Activated T-helper 17 cell treated with anti-CD3 and anti-CD28 coated beads, Interleukin-2, amount 50 U/mL, for 72 hours (primary cell): ENCODE measurements at regions not wholly inside any gene's neighbourhood (a gene's known extent, or its start where the extent isn't known, plus 50 kb on each side); places are given as distances from the start of the nearest gene placed in this dataset.

ENCODE experiments used
- ATAC-seq: fragments of 150-1000 bp; cut with Tn5 transposase; replicated peaks from 2 replicates; pipeline ENCODE4 v1.10.0; 2021; ENCODE audit warnings: mild to moderate bottlenecking, moderate library complexity
- H3K27ac Mint-ChIP-seq: one replicate; pipeline ENCODE4 v1.8.0; 2022; ENCODE audit warnings: mixed read lengths
- H3K27me3 Mint-ChIP-seq: one replicate; pipeline ENCODE4 v1.8.0; 2022; ENCODE audit warnings: mixed read lengths
- H3K36me3 Mint-ChIP-seq: one replicate; pipeline ENCODE4 v1.8.0; 2022; ENCODE audit warnings: low read depth, mild to moderate bottlenecking, mixed read lengths
- H3K4me1 Mint-ChIP-seq: one replicate; pipeline ENCODE4 v1.8.0; 2022; ENCODE audit warnings: mixed read lengths
- H3K4me3 Mint-ChIP-seq: one replicate; pipeline ENCODE4 v1.8.0; 2022; ENCODE audit warnings: mild to moderate bottlenecking, mixed read lengths
- H3K9me3 Mint-ChIP-seq: one replicate; pipeline ENCODE4 v1.8.0; 2022; ENCODE audit warnings: mixed read lengths

DNA sequence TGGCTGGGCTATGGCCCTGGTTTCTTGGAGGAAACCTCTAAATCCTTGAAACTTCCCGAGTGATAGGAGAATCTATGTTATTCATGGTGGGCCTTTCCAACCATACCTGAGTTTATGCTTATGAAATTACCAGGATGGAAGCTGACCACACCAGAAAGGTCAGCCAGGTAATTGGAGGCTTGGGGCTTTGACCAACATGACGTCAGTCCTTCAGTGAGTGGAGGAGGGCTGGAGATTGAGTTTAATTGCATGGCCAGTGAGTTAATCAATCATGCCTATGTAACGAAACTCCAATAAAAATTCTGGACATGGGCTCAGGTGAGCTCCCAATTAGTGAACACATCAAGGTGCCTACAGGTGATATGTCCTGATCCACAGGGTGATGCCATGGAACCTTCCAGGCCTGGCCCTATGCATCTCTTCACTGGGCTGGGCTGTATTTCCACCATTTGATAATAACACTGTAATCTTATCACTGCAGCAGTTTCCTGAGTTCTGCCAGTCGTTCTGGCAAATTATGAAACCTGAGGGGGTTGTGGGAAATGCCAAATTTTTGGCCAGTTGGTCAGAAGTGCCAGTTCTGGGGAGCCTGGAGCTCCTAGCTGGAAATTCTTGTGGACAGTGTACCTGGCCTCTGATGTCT is 106.5 kb downstream of the CDH26 start:
- Mint-ChIP-seq H3K27ac (no peak overlapping the region), H3K36me3 (no peaks in the 10 kb centered on the region), H3K27me3 (no peaks in the 10 kb centered on the region), H3K9me3 (no peaks in the 10 kb centered on the region), H3K4me1 (peaks cover 8% of the 10 kb centered on the region), H3K4me3 (no peak overlapping the region)
- no peak for ATAC-seq

DNA sequence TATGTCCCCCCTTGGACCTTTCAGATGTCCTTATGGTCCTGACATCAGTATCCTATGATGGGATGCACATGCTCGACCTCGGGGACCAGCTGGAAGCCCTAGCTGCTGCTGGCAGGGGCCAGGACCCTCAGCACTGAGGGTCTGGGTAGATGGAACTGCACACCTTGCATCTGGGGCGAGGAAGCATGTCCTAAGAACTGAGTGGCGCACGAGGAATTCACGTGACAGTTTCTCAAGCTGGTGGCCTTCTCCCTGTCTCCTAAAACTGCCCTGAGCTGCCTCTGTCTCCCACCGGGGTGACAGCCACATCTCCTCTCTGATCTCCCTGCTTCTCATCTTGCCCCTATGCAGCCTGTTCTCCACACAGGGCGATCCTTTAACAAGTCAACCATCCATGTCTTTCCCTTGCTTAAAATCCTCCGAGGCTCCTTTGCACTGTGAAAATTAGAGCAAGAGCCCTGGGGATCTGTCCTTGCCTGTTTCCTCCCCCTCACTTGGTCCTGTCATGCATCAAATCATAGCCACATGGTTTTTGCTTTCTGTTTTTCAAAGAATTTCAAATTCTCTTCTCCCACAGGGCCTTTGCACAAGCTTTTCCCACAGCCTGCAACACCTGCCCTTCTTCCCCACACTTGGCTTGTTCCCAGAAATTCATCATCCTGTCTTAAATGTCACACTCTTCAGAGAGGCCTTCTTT is 107.7 kb downstream of the CDH26 start:
- Mint-ChIP-seq H3K9me3 (no peaks in the 10 kb centered on the region), H3K36me3 (no peaks in the 10 kb centered on the region)
- ATAC-seq, result no peak

DNA sequence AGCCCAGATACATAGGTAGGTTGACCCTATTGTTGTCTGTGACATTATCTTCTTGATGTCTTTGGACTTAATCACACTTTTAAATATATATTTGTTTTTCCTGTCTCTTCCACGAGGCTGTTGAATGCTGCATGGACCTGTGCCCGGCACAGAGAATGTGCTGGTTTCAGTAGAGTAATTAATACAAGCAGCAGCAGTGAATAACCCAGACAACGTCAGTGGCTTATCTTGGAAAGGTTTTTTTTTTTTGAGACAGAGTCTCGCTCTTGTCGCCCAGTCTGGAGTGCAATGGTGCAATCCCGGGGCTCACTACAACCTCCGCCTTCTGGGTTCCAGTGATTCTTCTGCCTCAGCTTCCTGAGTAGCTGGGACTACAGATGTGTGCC is 108.2 kb downstream of the CDH26 start:
- Mint-ChIP-seq H3K4me1 (peaks cover 8% of the 10 kb centered on the region), H3K27me3 (no peaks in the 10 kb centered on the region), H3K9me3 (no peaks in the 10 kb centered on the region), H3K27ac (no peak overlapping the region), H3K36me3 (no peaks in the 10 kb centered on the region), H3K4me3 (no peak overlapping the region)
- no peak for ATAC-seq

More for the DNA sequence above, 107.7 kb downstream of the CDH26 start:
- Mint-ChIP-seq H3K4me1 (peaks cover 8% of the 10 kb centered on the region), H3K4me3 (no peak overlapping the region), H3K27ac (no peak overlapping the region), H3K27me3 (no peaks in the 10 kb centered on the region)

DNA sequence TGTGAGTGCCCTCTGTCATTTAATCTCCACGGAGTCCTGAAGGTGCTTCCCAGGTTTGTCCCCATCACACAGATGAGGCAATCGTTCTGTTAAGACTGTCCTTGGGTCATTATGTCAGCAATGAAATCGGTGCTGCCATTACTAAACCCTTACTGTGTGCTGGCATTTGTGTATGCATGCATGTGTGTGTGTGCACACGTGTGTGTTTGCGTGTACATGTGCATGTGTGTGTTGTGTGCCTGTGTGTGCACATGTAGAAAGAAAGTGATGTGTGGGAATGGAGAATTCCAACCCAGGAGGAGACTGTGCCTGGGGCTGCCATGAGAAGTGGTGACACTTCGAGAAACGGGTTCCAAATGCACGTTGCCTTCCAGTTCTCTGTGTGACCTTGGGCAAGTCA is 110.3 kb downstream of the CDH26 start:
- Mint-ChIP-seq H3K36me3 (no peaks in the 10 kb centered on the region), H3K4me3 (no peak overlapping the region), H3K27ac (no peak overlapping the region), H3K9me3 (no peaks in the 10 kb centered on the region), H3K4me1 (peaks cover 8% of the 10 kb centered on the region), H3K27me3 (no peaks in the 10 kb centered on the region)
- no peak for ATAC-seq

DNA sequence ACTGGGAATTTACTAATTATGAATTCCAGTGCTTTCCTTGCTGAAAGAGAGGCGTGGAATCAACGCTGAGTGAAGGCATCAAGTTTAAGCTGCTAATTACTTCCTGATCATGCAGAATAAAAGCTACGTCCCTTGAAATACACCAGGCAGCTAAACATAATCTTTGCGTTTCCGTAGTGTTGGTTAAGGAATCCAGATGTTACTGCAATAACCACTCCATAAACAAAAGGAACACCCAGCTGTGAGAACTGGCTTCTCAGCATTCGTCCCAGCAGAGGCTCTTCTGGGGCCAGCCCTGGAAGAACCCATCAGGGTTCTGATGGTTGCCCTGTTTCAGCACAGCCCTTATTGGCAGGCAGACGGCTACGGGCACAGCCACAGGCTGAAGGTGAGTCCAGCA is 111.4 kb downstream of the CDH26 start:
- H3K4me3 Mint-ChIP-seq, result no peak overlapping the region
- no peaks in the 10 kb centered on the region for H3K4me1 Mint-ChIP-seq
- H3K36me3 Mint-ChIP-seq, result no peaks in the 10 kb centered on the region
- H3K9me3 Mint-ChIP-seq, result no peaks in the 10 kb centered on the region
- no peaks in the 10 kb centered on the region for H3K27me3 Mint-ChIP-seq
- no peak for ATAC-seq
- no peak overlapping the region for H3K27ac Mint-ChIP-seq

DNA sequence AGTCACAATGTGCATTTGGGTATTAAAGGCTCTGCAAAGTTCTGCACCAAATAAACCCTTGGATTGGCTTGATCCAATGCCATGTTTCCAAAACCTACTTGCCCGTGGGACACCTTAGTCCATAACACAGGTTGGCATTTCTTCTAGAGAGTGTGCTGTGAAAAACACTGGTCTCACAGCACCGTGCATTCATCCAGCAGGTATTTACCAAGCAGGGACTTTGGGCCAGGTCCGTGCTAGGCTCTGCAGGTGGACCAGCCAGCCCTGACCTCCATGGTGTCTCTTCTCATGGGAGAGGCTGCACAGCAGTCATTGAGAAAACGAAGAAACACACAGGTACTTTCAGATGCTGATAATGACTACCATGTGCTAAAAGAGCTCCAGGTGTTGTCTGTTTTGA is 112.6 kb downstream of the CDH26 start:
- ATAC-seq, result no peak
- Mint-ChIP-seq H3K36me3 (no peaks in the 10 kb centered on the region), H3K4me1 (no peaks in the 10 kb centered on the region), H3K27ac (no peak overlapping the region), H3K27me3 (no peaks in the 10 kb centered on the region), H3K4me3 (no peak overlapping the region), H3K9me3 (no peaks in the 10 kb centered on the region)

DNA sequence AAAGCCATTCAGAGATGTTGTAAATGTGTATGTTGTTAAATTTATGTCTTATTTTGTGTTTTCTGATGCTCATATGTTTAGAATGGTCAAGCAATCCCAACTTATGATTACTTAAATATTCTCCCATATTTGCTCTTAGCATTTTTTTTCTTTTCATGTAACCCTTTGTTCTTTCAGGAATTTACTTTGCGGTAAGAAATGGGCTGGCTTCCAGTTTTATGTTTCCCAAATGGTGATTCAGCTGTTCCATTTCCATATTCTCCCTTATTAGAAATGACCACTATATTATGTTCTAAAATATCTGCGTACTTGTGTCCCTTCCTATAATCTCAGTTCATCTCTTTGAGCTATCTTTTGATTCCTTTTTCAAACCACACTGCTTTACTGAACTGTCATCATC is 113.7 kb downstream of the CDH26 start:
- Mint-ChIP-seq H3K36me3 (no peaks in the 10 kb centered on the region), H3K4me1 (no peaks in the 10 kb centered on the region)

DNA sequence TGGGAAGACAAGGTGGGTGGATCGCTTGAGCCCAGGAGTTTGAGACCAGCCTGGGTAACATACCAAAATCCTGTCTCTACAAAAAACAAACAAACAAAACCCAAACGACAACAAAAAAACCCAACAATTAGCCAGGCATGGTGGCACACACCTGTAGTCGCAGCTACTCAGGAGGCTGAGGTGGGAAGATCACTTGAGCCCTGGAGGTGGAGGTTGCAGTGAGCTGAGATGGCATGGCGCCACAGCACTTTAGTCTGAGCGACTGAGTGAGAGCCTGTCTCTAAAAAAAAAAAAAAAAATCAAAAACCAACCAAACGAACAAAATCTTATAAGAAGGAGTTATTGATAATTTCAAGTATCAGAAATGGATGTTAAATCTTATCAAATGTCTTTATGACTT is 114.9 kb downstream of the CDH26 start:
- H3K27ac Mint-ChIP-seq, result no peak overlapping the region
- H3K36me3 Mint-ChIP-seq, result no peaks in the 10 kb centered on the region
- H3K4me3 Mint-ChIP-seq, result no peak overlapping the region
- no peaks in the 10 kb centered on the region for H3K4me1 Mint-ChIP-seq
- no peak for ATAC-seq
- H3K27me3 Mint-ChIP-seq, result no peaks in the 10 kb centered on the region
- H3K9me3 Mint-ChIP-seq, result no peaks in the 10 kb centered on the region

More for the DNA sequence above, 113.7 kb downstream of the CDH26 start:
- Mint-ChIP-seq H3K4me3 (no peak overlapping the region), H3K27ac (no peak overlapping the region), H3K27me3 (no peaks in the 10 kb centered on the region), H3K9me3 (no peaks in the 10 kb centered on the region)
- no peak for ATAC-seq

DNA sequence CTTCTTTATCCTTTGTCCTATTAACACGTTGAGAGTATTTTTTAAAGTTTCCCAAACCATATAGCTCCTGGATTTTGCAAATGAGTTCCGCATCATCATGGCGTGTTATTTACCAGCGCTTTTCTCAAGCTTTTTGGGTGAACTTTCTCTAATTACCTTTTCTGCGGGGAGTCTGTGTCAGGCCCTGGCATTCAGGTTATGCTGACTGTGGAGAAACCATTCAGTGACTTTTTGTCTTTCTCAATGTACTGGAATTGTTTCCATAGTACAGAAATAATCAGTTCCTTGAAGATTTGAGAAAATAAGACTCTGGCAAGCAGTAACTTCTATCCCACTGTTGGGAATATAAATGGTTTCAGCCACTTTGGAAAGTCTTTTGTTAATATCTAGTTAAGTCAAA is 115.3 kb downstream of the CDH26 start:
- no peak overlapping the region for H3K4me3 Mint-ChIP-seq
- no peaks in the 10 kb centered on the region for H3K27me3 Mint-ChIP-seq
- H3K4me1 Mint-ChIP-seq, result no peaks in the 10 kb centered on the region
- ATAC-seq, result no peak
- H3K27ac Mint-ChIP-seq, result no peak overlapping the region
- H3K36me3 Mint-ChIP-seq, result no peaks in the 10 kb centered on the region
- H3K9me3 Mint-ChIP-seq, result no peaks in the 10 kb centered on the region

DNA sequence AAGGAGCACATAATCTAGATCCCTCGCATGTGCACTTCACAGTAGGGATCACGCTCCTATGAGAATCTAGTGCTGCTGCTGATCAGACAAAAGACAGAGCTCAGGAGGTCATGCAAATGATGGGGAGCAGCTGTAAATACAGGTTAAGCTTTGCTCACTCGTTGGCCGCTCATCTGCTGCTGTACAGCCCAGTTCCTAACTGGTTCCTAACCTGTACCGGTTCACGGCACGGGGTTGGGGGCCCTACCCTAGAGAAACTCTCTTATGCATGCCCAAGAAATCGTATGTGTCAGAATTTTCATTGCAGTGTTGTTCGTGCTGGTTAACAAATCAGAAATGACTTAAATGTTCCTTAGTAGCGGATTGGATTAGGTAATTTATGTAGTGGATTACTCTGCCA is 116.1 kb downstream of the CDH26 start:
- no peak overlapping the region for H3K27ac Mint-ChIP-seq
- H3K4me1 Mint-ChIP-seq, result no peaks in the 10 kb centered on the region
- H3K9me3 Mint-ChIP-seq, result no peaks in the 10 kb centered on the region
- no peaks in the 10 kb centered on the region for H3K36me3 Mint-ChIP-seq
- ATAC-seq, result no peak
- no peak overlapping the region for H3K4me3 Mint-ChIP-seq
- no peaks in the 10 kb centered on the region for H3K27me3 Mint-ChIP-seq

DNA sequence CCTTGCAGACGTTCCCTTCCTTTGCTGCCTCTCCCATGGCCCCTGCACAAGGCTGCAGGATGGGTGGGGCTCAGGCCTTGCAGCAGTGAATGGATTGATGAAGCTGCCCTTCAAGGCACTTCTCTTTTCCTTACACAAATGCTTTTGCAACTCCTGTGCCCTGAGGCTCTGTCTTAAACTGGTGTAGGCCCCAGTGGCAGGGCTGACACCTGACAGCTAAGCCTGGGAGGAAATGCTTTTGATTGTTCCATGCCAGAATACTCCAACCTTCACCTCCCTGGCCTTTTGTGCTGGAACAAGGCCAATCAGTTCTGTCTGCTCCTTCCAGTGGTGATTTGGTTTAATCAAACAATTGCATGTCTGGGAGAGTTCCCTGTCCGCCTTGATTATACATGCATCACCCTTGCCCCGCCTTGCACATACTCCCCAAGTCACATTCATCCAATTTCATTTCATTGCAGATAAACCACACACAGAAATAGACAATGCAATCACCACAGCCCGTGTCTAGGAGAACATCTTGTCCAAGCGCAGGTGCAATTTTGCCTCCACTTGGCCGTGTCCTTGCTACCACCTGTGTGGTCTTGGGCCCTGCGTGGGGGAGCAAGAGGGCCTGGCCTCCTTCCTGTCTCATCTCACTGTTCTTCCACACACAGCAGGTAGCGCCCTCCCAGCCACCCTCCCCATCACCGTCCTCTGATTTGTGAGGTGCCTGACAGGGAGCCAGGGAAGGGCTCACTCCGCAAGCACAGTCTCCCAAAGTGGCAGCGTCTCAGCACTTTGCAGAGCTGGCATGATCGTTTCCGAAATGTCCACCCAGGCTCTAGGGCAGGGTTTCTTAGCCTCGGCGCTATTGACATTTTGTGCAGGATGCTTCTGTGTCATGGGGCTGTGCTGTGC is 120.4 kb downstream of the CDH26 start:
- no peaks in the 10 kb centered on the region for H3K4me1 Mint-ChIP-seq

DNA sequence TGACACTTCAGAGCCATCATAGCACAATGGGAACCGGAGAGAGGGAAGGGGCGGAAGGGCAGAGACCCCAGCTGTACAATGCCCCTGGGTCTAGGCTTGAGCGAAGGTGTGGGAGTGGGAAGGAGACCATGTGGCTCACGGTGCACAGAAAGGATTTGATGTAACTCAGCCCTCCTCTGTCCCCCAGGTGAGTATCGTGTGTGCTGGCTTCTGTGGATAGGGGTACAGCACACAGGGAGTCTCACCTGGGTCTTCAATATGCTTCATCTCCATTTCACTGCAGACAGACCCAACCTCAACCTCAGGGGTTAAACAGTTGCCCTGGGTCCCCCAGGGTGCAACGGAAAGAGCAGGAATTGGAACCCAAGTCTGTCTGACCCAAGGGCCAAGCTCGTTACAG is 122.2 kb downstream of the CDH26 start:
- no peak for ATAC-seq
- Mint-ChIP-seq H3K4me1 (no peaks in the 10 kb centered on the region), H3K36me3 (no peaks in the 10 kb centered on the region), H3K9me3 (no peaks in the 10 kb centered on the region), H3K4me3 (no peak overlapping the region), H3K27ac (no peak overlapping the region), H3K27me3 (peaks cover 3% of the 10 kb centered on the region)

More for the DNA sequence above, 120.4 kb downstream of the CDH26 start:
- Mint-ChIP-seq H3K36me3 (no peaks in the 10 kb centered on the region), H3K27ac (no peak overlapping the region), H3K4me3 (no peak overlapping the region), H3K9me3 (no peaks in the 10 kb centered on the region), H3K27me3 (no peaks in the 10 kb centered on the region)
- ATAC-seq, result no peak

DNA sequence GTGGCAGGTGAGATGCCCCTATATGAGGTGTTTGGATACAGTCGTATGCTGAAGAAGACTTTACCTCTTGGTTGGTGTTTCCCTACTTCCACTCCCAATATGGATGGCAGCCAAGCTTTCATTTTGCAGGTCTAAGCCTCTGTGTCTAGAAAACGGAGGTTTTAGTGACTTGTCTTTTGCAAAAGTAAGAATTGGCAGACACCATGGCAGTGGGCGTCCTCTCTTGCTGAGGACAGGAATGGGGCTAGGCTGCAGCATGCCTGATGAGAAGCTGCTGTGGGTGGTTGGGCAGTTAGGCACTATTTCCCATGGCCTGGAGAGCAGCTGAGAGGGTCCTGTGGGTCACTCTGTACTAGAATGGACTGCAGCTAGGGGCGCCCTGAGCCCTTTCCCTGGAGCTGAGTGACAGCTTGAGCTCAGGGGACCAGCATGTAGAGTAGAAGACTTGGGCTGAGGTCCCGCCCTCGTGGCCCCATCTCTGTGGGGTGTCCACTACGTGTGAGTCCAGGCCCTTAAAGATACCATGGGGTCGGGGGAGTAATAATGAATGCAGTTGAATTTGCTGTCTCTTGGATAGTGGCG is 127.4 kb downstream of the CDH26 start:
- Mint-ChIP-seq H3K4me3 (no peak overlapping the region), H3K36me3 (no peaks in the 10 kb centered on the region), H3K4me1 (no peaks in the 10 kb centered on the region), H3K27ac (no peak overlapping the region), H3K9me3 (no peaks in the 10 kb centered on the region), H3K27me3 (peaks cover 12% of the 10 kb centered on the region)
- no peak for ATAC-seq

DNA sequence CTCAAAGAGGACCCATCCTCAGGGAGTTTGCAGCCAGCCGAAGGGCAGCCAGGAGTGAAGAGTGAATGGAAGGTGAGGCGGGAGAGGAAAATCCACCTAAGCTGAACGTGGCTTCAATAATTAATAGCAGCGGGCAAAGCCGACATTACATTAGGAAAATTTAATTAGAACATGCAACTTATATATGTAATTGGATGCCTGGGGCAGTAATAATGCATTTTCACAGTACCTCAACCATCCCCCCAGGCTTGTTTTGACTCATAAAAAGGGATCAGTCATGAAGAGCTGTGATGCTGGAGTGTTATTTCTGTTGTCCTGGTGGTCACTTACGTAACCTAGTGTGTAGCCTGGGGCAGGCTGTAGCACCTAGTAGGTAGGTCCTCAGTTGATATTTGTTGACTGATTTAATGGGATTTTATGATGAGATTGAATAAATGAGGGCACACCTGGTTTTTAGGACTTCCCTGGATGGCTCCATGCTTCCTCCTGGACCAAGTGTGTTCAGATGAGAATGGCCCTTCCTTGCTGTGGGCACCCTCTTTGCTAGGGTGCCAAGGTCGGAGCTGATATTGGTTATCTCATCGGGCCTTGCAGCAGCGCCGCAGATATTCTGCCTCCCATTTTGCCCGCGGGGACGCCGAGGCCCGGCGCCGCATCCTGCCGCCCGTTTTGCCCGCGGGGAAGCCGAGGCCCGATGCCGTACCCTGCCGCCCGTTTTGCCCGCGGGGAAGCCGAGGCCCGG is 128.8 kb downstream of the CDH26 start:
- H3K4me3 Mint-ChIP-seq, result peak overlapping the region; percentile 42
- H3K4me1 Mint-ChIP-seq, result no peaks in the 10 kb centered on the region
- H3K27ac Mint-ChIP-seq, result no peak overlapping the region
- no peaks in the 10 kb centered on the region for H3K9me3 Mint-ChIP-seq
- no peak for ATAC-seq
- no peaks in the 10 kb centered on the region for H3K36me3 Mint-ChIP-seq
- H3K27me3 Mint-ChIP-seq, result peaks cover 12% of the 10 kb centered on the region
